NCI-H187 treated with DMSO at 0.1 percent for 48 hours (cell line): ENCODE measurements at regions not wholly inside any gene's neighbourhood (a gene's known extent, or its start where the extent isn't known, plus 50 kb on each side); places are given as distances from the start of the nearest gene placed in this dataset.

Source experiments
- DNase-seq: peaks from one replicate; lab custom pipeline; 2025; lab: John Stamatoyannopoulos, UW

DNA sequence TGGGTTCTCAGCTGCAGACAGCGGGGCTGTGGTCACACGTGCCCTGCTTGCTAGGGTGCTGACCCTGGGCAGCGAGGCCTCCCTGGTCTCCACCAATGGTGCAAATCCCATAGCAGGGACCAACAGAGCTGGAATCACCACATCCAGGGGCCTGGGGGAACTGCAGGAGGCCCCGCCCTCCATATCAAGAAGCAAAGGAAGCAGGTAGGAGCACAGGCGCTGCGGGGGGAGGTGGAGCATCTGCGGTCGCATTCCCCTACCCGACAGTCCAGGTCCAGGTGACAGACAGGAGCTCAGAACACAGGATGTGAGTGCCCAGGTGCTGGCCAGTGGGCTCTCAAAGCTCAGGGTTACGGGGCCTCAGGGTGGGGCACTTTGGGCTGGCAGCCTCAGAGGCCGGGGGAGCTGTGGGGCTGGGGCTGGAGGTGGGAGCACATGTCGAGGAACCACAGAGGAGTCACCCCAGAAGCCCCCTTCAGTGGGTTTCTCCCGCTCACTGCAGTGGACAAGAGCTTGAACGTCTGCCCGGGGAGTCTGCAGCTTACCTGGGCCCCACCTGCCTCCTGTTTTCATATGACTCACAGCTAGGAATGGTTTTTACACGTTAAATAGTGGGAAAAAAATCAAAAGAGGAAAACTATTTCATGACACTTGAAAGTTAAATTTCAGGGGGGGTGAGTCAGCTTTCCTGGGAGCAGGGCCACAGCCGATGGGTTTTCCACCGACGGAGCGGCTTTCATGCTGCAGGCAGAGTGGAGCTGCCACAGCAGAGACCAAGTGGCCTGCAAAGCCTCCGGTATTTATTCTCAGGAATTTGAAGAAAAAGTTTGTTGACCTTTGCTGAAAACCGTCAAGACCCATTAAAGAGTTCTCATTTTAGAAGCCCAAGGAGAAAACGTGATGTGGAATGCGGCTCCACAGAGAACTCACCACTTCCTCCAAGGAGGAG lies 148.7 kb upstream of the PPP2R2D start:
- no peak for DNase-seq

DNA sequence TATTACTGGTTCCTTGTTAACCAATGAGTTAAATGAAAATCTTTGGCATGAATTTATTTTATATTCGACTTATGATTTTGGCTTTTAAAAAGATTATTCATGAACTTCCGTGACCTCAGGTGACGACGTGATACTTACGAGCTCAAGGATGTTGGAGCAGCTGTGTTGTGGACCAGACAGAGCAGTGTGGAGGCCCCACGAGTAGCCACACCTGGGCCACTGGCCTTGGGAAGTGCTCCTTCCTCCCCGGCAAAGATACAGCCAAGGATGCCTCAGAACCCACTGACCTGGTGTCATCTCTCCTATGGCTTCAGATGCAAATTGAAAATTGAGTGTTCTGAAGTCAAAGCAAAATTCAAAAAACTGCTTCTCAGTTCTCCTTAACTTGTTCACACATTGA lies 147.5 kb upstream of the PPP2R2D start:
- DNase-seq = no peak

DNA sequence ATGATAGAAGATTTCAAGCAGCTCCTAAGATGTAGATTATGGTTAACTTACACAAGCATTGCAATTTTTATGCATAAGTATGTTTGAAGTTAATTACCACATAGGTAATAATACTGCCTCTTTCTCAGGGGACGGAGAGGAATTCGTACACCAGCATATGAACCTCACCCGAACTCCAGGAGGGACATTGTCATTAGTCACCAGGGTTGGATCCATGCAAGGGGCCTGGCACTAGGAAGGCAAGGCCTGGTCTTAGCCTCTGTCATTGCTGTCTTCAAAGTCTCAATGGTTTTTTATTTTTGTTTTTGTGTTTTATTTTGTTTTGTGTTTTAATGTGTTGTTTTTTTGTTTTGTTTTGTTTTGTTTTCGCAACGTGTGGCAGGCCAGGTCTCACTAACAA lies 145.6 kb upstream of the PPP2R2D start:
- DNase-seq = no peak

DNA sequence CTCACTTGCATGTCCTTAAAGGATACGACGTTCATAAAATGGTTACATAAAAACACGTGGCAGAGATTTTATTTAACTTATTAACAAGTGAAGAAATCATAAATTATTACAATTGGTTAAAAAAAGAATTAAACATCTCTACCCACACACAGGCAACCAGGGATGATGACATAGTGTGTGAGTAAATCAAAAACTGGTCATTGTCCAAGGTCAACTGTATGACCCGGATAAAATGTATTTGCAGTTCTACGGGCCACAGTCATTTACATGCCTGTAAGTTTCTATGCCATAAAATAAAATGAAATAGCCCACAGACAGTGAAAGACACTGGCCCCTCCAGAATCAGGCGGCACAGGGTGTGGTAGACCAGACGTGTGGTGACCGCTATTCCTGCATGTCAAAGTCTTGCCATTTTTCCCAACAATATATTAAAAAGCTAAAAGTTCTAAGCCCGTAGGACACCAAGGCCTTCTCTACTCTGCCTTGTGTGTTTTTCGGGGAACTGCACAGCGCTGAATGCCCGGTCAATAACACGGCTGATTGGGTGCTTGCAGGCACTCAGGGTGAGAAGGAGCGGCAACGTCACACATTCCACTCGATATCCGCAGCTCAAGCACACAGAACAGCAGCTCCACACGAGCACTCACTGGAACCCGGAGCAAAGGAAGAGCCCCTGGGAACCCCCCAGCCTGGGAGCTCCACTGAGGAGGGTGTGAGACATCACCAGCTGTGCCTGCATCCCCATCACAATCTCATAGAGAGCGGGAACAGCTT lies 143.3 kb upstream of the PPP2R2D start:
- DNase-seq = no peak

DNA sequence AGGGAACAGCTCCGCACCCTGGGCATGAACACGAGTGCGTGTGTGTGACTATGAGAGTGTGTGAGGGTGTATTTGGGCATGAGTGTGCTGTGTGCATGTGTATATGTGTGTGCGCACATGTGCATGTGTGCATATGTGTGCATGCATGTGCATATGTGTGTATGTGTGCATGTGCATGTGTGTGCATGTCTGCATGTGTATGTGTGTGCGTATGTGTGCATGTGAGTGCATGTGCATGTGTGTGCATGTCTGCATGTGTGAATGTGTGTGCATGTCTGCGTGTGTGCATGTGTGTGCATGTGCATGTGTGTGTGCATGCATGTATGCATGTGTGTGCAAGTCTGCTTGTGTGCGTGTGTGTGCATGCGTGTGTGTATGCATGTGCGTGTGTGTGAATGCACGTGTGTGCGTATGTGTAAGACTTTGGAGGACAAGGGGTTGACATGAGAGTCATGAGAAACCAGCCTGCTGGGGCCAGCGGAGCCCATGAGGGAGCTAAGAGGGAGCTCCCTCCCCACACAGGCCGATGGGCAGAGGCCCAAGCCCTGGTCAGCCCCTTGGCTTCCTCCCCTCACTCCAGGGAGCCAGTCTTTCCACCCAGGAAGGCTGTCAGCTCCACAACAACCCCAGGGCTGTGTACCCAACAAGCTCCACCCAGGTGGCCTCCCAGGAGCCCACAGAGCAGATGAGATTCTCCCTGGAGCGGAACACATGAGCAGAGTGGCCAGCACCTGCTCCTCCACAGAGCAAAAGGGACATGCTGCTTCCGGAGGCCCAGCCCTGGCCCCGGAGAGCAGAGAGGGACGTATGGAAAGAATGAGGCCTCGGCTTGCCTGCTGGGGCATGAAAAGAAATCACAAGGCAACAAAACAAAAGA lies 142.5 kb upstream of the PPP2R2D start:
- peak; percentile 2 for DNase-seq

- DNase-seq = no peak
Observed at GRCh38 chr10:131758939-131759301, 141.9 kb upstream of the PPP2R2D start.

GRCh38 chr10:131759347-131759746 lies 141.5 kb upstream of the PPP2R2D start:
- no peak for DNase-seq

- DNase-seq = no peak
Observed at GRCh38 chr10:131760416-131761166, 140.2 kb upstream of the PPP2R2D start.

GRCh38 chr10:131762789-131763696 lies 137.8 kb upstream of the PPP2R2D start:
- DNase-seq = no peak

- DNase-seq = no peak
Observed at GRCh38 chr10:131764929-131765328, 135.9 kb upstream of the PPP2R2D start.

- no peak for DNase-seq
Observed at GRCh38 chr10:131766096-131766495, 134.7 kb upstream of the PPP2R2D start.

DNA sequence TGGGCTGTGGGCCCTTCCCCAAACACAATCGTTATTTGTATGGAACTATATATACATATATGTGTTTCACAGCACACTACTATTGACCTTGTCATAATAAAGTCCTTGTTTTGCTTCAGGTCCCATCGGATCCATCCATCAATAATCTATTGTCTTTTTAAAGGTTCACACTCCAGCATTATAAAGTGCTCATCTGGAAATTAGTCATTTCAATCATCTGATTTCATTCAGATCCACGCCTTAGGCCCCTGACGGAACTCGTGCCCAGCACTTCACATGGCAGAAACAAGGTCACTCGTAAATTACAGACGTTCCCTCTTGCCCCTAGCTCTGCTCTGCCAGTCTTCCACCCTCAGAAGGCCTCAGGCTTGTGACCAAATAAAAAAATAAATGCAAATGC lies 133.1 kb upstream of the PPP2R2D start:
- no peak for DNase-seq

GRCh38 chr10:131769571-131770410 lies 131.0 kb upstream of the PPP2R2D start:
- DNase-seq = no peak

DNA sequence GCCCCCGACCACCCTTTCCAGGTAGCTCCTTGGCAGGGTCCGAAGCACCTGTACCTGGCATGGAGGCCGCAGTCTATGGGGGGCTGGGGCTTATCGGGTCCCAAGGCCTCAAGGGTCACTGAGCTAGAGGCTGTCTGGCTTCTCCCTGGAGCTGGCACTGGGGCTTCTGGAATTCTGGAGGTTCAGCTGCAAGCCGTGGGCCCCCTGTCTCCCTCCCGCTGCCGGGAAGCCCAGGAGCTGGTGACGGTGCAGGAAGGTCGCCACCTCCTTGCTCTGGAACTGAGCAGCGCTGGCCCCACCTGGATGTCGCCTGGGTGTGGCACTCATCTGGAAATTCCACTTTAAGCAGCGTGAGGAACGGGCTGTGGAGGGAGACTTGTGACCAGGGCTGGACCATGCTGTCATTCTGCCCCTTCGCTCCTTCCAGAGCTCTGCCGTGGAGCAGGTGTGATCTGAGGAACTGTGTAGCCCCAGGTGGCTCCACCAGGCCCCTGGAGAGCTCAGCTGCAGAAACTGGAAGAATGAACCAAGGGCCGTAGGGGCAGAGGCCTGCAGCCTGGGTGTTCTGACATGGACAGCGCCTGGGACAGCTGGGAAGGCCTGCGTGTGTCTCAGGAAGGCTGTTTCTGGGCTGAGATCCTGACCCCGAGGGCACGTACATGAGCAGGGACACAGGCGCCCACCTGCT lies 129.7 kb upstream of the PPP2R2D start:
- no peak for DNase-seq

GRCh38 chr10:131771634-131772358 lies 129.0 kb upstream of the PPP2R2D start:
- no peak for DNase-seq

GRCh38 chr10:131772441-131772840 lies 128.4 kb upstream of the PPP2R2D start:
- DNase-seq = no peak

GRCh38 chr10:131773370-131774343 lies 127.2 kb upstream of the PPP2R2D start:
- DNase-seq = no peak
